ENCODE measurements at regions not wholly inside any gene's neighbourhood (a gene's known extent, or its start where the extent isn't known, plus 50 kb on each side); places are given as distances from the start of the nearest gene placed in this dataset.

- H3K27ac ChIP-seq = no peak overlapping the region
- H3K27me3 ChIP-seq (replicated peaks) = no peaks in the 10 kb centered on the region
- in situ Hi-C loops (cut with HindIII; ENCODE audit: low pct_ligation_motif_present, low sequenced_read_pairs) = no loop called here
- no peak for DNase-seq
- no peaks in the 10 kb centered on the region for H3K36me3 ChIP-seq (replicated peaks)
- no peak overlapping the region for H3K4me3 ChIP-seq (ENCODE audit: low read depth, low read length)
- no peak for TF ChIP-seq CTCF (IDR thresholded peaks at IDR 0.05; ENCODE audit: low read depth, low read length, missing control alignments)
Measured at GRCh38 chr4:108567831-108568230, 52.5 kb upstream of the RPL34 start.

GRCh38 chr4:108561116-108561515, 59.3 kb upstream of the RPL34 start:
- no peak for DNase-seq
- Histone ChIP-seq H3K27ac (no peak overlapping the region), H3K36me3 (replicated peaks) (no peaks in the 10 kb centered on the region), H3K4me3 (ENCODE audit: low read depth, low read length) (no peak overlapping the region), H3K27me3 (replicated peaks) (no peaks in the 10 kb centered on the region)
- TF ChIP-seq CTCF (IDR thresholded peaks at IDR 0.05; ENCODE audit: low read depth, low read length, missing control alignments) = no peak
- in situ Hi-C loops (cut with HindIII; ENCODE audit: low pct_ligation_motif_present, low sequenced_read_pairs) = no loop called here

GRCh38 chr4:108560616-108561015, 59.8 kb upstream of the RPL34 start:
- Histone ChIP-seq H3K36me3 (replicated peaks) (no peaks in the 10 kb centered on the region), H3K27ac (no peak overlapping the region), H3K4me3 (ENCODE audit: low read depth, low read length) (no peak overlapping the region), H3K27me3 (replicated peaks) (no peaks in the 10 kb centered on the region)
- in situ Hi-C loops (cut with HindIII; ENCODE audit: low pct_ligation_motif_present, low sequenced_read_pairs) = no loop called here
- DNase-seq = peak; percentile 49
- TF ChIP-seq CTCF (IDR thresholded peaks at IDR 0.05; ENCODE audit: low read depth, low read length, missing control alignments) = no peak

- in situ Hi-C loops (cut with HindIII; ENCODE audit: low pct_ligation_motif_present, low sequenced_read_pairs) = no loop called here
- Histone ChIP-seq H3K4me3 (ENCODE audit: low read depth, low read length) (no peak overlapping the region), H3K36me3 (replicated peaks) (no peaks in the 10 kb centered on the region), H3K27ac (no peak overlapping the region), H3K27me3 (replicated peaks) (no peaks in the 10 kb centered on the region)
- no peak for TF ChIP-seq CTCF (IDR thresholded peaks at IDR 0.05; ENCODE audit: low read depth, low read length, missing control alignments)
- DNase-seq = no peak
Measured at GRCh38 chr4:108559911-108560310, 60.5 kb upstream of the RPL34 start.

- H3K27ac ChIP-seq = no peak overlapping the region
- in situ Hi-C loops (cut with HindIII; ENCODE audit: low pct_ligation_motif_present, low sequenced_read_pairs) = no loop called here
- DNase-seq = no peak
- H3K27me3 ChIP-seq (replicated peaks) = no peaks in the 10 kb centered on the region
- no peak for TF ChIP-seq CTCF (IDR thresholded peaks at IDR 0.05; ENCODE audit: low read depth, low read length, missing control alignments)
- no peak overlapping the region for H3K4me3 ChIP-seq (ENCODE audit: low read depth, low read length)
- no peaks in the 10 kb centered on the region for H3K36me3 ChIP-seq (replicated peaks)
Measured at GRCh38 chr4:108559068-108559793, 61.1 kb upstream of the RPL34 start.
